ENCODE measurements at regions not wholly inside any gene's neighbourhood (a gene's known extent, or its start where the extent isn't known, plus 50 kb on each side); places are given as distances from the start of the nearest gene placed in this dataset.

DNA sequence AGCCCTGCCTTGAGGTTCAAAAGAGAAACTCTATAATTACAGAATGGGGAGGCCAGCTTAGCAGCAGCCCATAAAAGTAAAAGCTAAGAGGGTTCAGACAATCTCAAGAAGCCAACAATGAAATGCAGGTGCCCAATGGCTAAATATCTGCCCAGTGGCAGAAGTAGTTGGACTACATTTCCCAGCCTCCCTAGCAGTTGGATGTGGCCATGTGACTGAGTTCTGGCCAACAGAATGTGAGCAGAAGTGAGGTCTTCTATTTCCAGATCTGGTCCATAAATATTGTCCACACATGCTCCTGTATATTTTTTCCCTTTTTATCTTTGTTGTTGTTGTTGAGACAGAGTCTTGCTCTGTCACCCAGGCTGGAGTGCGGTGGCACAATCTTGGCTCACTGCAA is 127.9 kb upstream of the NHS start:
- SMC1A ChIA-PET (ENCODE audit: uncharacterized antibody, unreplicated experiment), result no interaction called here
- Histone ChIP-seq H3K79me2 (ENCODE audit: control insufficient read depth, insufficient read depth, low read length) (no peaks in the 10 kb centered on the region), H4K20me1 (ENCODE audit: control insufficient read depth, insufficient read depth) (no peaks in the 10 kb centered on the region), H3K36me3 (ENCODE audit: control insufficient read depth in 2 of 2, insufficient read depth in 2 of 2, low read length in 1 of 2) (no peaks in the 10 kb centered on the region), H3K4me2 (ENCODE audit: control insufficient read depth, insufficient read depth) (no peak overlapping the region), H3K9me3 (replicated peaks; ENCODE audit: control insufficient read depth, insufficient read depth, low read length) (no peaks in the 10 kb centered on the region), H3K4me1 (ENCODE audit: control insufficient read depth, insufficient read depth, low read length) (no peaks in the 10 kb centered on the region), H3K27me3 (replicated peaks in 1 of 2; ENCODE audit: control insufficient read depth in 2 of 2, insufficient read depth in 2 of 2, low read length in 1 of 2) (no peaks in the 10 kb centered on the region), H3K9ac (ENCODE audit: control insufficient read depth, insufficient read depth, low read length) (no peak overlapping the region), H3K4me3 (no peak overlapping the region), H3K27ac (ENCODE audit: control insufficient read depth, insufficient read depth) (no peak overlapping the region), H2AFZ (ENCODE audit: control insufficient read depth, low read depth, low read length) (no peak overlapping the region)
- RAD21 ChIA-PET (ENCODE audit: unreplicated experiment), result no interaction called here
- DNase-seq (ENCODE audit: low read depth, low spot score) (no peak), ATAC-seq (no peak), FAIRE-seq (no peak)
- CTCF ChIA-PET, result interaction anchor here (0.7 kb wide), 1 partner anchor 364 kb away, joined by 3 read pairs; no protein-coding TSS in a partner anchor
- in situ Hi-C loops (cut with MboI) (loop anchor here (5.0 to 25.0 kb wide), 2 partner anchors 345 to 440 kb away; no protein-coding TSS in a partner anchor), intact Hi-C loops (cut with micrococcal nuclease; ENCODE audit: unreplicated experiment) (no loop called here)
- TF ChIP-seq SIX5 (IDR thresholded peaks at IDR 0.05; ENCODE audit: low read depth, low read length, severe bottlenecking), result peak; percentile 40
- TF ChIP-seq, protein P1, sequence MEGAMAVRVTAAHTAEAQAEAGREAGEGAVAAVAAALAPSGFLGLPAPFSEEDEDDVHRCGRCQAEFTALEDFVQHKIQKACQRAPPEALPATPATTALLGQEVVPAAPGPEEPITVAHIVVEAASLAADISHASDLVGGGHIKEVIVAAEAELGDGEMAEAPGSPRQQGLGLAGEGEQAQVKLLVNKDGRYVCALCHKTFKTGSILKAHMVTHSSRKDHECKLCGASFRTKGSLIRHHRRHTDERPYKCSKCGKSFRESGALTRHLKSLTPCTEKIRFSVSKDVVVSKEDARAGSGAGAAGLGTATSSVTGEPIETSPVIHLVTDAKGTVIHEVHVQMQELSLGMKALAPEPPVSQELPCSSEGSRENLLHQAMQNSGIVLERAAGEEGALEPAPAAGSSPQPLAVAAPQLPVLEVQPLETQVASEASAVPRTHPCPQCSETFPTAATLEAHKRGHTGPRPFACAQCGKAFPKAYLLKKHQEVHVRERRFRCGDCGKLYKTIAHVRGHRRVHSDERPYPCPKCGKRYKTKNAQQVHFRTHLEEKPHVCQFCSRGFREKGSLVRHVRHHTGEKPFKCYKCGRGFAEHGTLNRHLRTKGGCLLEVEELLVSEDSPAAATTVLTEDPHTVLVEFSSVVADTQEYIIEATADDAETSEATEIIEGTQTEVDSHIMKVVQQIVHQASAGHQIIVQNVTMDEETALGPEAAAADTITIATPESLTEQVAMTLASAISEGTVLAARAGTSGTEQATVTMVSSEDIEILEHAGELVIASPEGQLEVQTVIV (IDR thresholded peaks at IDR 0.05; ENCODE audit: borderline replicate concordance, partially characterized antibody), result no peak
- TF ChIP-seq USF1 (IDR thresholded peaks at IDR 0.05; ENCODE audit: borderline replicate concordance, extremely low read length, insufficient read depth, low read depth, low read length), result peak; percentile 31
- WGBS (ENCODE audit: insufficient coverage, insufficient replicate concordance, low lambda C conversion rate, missing lambda C conversion rate), result 100% methylated on average over 1 of the region's 1 CpG
- POLR2A ChIA-PET, result no interaction called here
- no TSS peak for BruUV-seq (replicated peaks)

GRCh38 chrX:17262123-17262522 is 112.9 kb upstream of the NHS start:
- Histone ChIP-seq H2AFZ (ENCODE audit: control insufficient read depth, low read depth, low read length) (no peak overlapping the region), H3K4me2 (ENCODE audit: control insufficient read depth, insufficient read depth) (no peak overlapping the region), H4K20me1 (ENCODE audit: control insufficient read depth, insufficient read depth) (no peaks in the 10 kb centered on the region), H3K79me2 (ENCODE audit: control insufficient read depth, insufficient read depth, low read length) (no peaks in the 10 kb centered on the region), H3K9me3 (replicated peaks; ENCODE audit: control insufficient read depth, insufficient read depth, low read length) (no peaks in the 10 kb centered on the region; the same call in 2 of the 3 replicates), H3K4me1 (ENCODE audit: control insufficient read depth, insufficient read depth, low read length) (no peaks in the 10 kb centered on the region), H3K27ac (ENCODE audit: control insufficient read depth, insufficient read depth) (no peak overlapping the region), H3K9ac (ENCODE audit: control insufficient read depth, insufficient read depth, low read length) (no peak overlapping the region), H3K36me3 (ENCODE audit: control insufficient read depth in 2 of 2, insufficient read depth in 2 of 2, low read length in 1 of 2) (no peaks in the 10 kb centered on the region), H3K27me3 (replicated peaks in 1 of 2; ENCODE audit: control insufficient read depth in 2 of 2, insufficient read depth in 2 of 2, low read length in 1 of 2) (no peaks in the 10 kb centered on the region), H3K4me3 (no peak overlapping the region)
- 48% methylated on average over 2 of the region's 2 CpGs for WGBS (ENCODE audit: insufficient coverage, insufficient replicate concordance, low lambda C conversion rate, missing lambda C conversion rate)
- ChIA-PET POLR2A (no interaction called here), CTCF (no interaction called here), SMC1A (ENCODE audit: uncharacterized antibody, unreplicated experiment) (no interaction called here), RAD21 (ENCODE audit: unreplicated experiment) (no interaction called here)
- FAIRE-seq (no peak), DNase-seq (ENCODE audit: low read depth, low spot score) (no peak), ATAC-seq (no peak)
- intact Hi-C loops (cut with micrococcal nuclease; ENCODE audit: unreplicated experiment), result no loop called here
- BruUV-seq (replicated peaks), result no TSS peak
- in situ Hi-C loops (cut with MboI), result no loop called here
- TF ChIP-seq ZSCAN29 (IDR thresholded peaks at IDR 0.05) (no peak), RBBP5 (conservative IDR thresholded peaks at IDR 0.05) (no peak), CBX5 (IDR thresholded peaks at IDR 0.05; ENCODE audit: low read depth) (no peak), IRF5 (IDR thresholded peaks at IDR 0.05; ENCODE audit: borderline replicate concordance) (no peak)
- TF ChIP-seq, protein P2, sequence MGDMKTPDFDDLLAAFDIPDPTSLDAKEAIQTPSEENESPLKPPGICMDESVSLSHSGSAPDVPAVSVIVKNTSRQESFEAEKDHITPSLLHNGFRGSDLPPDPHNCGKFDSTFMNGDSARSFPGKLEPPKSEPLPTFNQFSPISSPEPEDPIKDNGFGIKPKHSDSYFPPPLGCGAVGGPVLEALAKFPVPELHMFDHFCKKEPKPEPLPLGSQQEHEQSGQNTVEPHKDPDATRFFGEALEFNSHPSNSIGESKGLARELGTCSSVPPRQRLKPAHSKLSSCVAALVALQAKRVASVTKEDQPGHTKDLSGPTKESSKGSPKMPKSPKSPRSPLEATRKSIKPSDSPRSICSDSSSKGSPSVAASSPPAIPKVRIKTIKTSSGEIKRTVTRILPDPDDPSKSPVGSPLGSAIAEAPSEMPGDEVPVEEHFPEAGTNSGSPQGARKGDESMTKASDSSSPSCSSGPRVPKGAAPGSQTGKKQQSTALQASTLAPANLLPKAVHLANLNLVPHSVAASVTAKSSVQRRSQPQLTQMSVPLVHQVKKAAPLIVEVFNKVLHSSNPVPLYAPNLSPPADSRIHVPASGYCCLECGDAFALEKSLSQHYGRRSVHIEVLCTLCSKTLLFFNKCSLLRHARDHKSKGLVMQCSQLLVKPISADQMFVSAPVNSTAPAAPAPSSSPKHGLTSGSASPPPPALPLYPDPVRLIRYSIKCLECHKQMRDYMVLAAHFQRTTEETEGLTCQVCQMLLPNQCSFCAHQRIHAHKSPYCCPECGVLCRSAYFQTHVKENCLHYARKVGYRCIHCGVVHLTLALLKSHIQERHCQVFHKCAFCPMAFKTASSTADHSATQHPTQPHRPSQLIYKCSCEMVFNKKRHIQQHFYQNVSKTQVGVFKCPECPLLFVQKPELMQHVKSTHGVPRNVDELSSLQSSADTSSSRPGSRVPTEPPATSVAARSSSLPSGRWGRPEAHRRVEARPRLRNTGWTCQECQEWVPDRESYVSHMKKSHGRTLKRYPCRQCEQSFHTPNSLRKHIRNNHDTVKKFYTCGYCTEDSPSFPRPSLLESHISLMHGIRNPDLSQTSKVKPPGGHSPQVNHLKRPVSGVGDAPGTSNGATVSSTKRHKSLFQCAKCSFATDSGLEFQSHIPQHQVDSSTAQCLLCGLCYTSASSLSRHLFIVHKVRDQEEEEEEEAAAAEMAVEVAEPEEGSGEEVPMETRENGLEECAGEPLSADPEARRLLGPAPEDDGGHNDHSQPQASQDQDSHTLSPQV (IDR thresholded peaks at IDR 0.05), result no peak

Measured in GM12878 (cell line).